ENCODE measurements at regions not wholly inside any gene's neighbourhood (a gene's known extent, or its start where the extent isn't known, plus 50 kb on each side); places are given as distances from the start of the nearest gene placed in this dataset.

DNA sequence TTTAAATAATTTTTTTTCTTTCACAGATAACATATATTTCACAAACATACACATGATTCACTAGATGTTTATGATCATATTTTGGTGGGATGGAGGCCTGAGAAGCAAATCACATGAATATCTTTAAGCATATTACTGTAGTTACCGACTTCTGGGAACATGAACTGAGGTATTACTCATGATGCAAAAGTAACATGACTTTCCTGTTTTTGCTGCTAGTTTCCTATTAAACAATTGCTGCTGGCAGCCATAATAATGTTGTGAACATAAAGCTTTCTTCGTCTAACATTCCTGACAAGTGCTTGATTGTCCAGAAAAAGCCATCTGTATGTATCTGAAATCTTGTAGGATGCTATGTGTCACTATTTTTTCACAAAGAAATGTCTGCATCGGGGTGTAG is 145.4 kb downstream of the MTX2 start:
- TF ChIP-seq, protein P1, sequence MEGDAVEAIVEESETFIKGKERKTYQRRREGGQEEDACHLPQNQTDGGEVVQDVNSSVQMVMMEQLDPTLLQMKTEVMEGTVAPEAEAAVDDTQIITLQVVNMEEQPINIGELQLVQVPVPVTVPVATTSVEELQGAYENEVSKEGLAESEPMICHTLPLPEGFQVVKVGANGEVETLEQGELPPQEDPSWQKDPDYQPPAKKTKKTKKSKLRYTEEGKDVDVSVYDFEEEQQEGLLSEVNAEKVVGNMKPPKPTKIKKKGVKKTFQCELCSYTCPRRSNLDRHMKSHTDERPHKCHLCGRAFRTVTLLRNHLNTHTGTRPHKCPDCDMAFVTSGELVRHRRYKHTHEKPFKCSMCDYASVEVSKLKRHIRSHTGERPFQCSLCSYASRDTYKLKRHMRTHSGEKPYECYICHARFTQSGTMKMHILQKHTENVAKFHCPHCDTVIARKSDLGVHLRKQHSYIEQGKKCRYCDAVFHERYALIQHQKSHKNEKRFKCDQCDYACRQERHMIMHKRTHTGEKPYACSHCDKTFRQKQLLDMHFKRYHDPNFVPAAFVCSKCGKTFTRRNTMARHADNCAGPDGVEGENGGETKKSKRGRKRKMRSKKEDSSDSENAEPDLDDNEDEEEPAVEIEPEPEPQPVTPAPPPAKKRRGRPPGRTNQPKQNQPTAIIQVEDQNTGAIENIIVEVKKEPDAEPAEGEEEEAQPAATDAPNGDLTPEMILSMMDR (conservative IDR thresholded peaks at IDR 0.05; ENCODE audit: low read depth, low read length): no peak
- no peak for DNase-seq (ENCODE audit: low read depth)

DNA sequence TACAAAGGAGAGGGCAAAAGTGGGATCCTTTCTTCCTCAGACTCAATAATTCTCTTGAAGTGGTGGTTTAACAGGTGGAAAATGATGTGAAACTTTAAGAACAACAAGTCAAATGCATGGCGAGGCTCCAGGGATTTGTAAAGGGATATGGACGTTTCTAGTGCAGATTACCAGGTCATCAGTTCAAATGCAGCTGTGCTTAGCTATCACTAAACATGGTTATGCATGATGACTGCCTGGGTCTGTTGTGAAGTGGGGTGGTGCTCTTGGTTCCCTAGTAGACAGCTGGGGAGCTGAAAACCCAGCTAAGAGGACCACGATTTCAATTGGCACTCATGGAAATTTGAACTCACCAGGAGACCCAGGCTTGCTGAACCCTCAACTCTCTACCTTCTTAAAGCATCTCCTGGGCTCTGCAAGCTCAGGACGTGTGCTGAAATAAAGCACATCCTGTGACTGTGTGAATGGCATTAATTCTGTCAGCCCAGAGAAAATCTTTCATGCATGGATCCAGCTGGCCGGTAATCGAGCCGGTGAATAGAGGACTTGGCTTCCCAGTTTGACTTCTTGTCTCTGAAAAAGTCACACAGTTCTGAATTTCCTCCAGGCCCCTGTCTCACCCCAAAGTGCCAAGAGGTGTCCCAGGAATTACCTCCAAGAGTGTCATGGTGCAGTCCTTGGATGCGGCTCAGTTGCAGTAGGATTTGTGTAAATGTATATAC is 146.1 kb downstream of the MTX2 start:
- DNase-seq (ENCODE audit: low read depth): no peak
- TF ChIP-seq, protein P1 (conservative IDR thresholded peaks at IDR 0.05; ENCODE audit: low read depth, low read length): no peak
- H3K4me3 ChIP-seq (ENCODE audit: low read depth, low read length): no peak overlapping the region

More for the DNA sequence above, 145.4 kb downstream of the MTX2 start:
- H3K4me3 ChIP-seq (ENCODE audit: low read depth, low read length): no peak overlapping the region

DNA sequence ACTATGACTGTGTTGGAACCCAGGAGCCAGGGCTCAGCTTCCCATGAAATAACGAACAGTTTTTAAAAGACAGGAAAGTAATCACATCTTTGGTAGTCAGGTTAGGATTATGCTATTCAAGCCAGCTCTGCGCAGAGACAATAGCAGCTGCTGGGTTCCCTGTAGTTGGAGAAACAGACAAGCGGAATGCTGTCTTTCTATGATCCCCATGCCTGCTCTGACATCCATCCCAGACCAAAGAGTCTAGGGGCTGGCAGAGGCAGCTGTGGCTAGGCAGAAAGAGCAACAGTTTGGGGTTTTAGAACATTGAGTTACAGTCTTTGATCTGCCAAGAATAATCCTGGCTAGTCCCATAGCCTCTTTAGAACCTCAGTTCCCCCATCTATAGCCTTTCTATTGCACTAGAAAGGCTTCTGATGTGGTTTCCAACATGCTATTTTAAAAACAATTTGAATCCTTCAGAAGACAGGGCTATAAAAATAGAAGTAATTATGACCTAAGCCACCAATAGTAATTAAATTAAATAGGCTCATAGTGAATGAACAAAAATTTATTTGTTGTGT is 146.8 kb downstream of the MTX2 start:
- TF ChIP-seq, protein P1 (conservative IDR thresholded peaks at IDR 0.05; ENCODE audit: low read depth, low read length): no peak
- DNase-seq (ENCODE audit: low read depth): no peak
- H3K4me3 ChIP-seq (ENCODE audit: low read depth, low read length): no peak overlapping the region

DNA sequence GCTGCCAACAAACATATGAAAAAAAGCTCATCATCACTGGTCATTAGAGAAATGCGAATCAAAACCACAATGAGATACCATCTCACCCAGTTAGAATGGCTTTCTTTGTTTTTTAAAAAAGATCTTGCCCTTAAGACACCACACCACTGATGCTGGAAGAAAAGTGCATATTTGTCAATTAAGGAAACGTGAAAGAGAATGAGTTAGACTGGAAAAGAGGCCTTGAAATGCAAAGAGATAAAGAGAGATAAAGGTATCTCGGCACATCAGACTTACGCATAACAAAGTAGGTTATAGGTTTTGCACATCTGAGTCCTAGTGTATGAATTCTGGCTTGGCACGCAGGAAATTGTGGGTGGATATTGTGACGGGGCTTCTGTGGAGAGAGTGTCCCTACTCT is 149.5 kb downstream of the MTX2 start:
- H3K4me3 ChIP-seq (ENCODE audit: low read depth, low read length): no peak overlapping the region
- DNase-seq (ENCODE audit: low read depth): no peak
- TF ChIP-seq, protein P1 (conservative IDR thresholded peaks at IDR 0.05; ENCODE audit: low read depth, low read length): no peak

DNA sequence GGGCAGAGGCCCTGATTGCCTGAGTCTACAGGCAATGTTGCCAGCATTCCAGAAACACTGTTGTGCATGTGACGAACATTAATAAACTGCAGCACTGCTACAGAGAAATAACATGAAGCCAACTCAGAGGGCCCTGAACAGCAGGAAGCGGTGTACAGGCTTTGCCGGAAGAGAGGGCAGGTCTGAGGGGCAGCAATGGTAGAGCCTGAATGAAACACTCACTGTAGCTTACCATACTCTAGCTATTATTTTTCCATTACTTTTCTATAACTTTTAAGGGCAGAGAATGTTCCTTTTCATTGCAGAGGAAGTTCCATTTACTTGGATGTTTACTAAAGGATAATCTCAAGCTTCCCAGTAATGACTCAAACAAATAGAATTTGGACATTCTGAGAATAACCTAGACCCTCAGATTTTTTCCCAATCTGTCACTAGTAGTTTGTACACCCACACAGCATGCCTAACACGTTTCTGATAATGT is 150.4 kb downstream of the MTX2 start:
- TF ChIP-seq, protein P1 (conservative IDR thresholded peaks at IDR 0.05; ENCODE audit: low read depth, low read length): no peak
- no peak overlapping the region for H3K4me3 ChIP-seq (ENCODE audit: low read depth, low read length)
- DNase-seq (ENCODE audit: low read depth): peak; percentile 47

DNA sequence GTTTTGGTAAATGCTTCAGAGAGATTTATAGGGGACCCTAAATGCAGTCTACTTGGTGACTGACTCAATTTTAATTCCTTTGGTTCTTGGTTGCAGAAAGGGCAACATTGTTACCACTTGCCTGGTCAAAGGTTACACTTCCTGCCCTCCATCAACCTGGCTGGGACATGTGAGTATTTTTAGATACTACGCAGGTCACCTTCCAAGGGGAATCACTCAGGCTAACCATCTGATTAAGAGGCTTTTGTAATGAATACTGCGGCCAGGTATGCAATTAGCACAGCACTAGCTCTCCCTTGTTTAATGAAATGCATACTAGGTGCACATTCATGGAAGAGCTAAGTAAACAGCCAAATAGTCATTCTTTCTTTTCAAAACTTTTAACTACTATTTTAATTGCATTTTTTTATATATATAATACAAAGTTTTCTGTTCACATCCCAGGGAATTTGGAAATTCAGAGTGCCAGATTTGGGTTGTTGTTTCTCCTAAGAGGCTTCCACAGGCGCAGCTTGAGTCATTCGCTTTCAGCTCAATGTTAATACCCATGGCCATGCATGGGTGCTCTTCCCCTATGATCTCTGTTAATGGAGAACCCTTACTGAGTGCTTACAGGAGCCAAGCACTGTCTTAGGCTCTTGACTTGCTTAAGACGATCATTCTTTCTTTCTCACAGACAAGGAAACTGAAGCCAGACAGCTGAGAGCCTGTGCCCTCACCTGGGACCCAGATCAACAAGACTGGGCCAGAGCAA is 152.2 kb downstream of the MTX2 start:
- H3K4me3 ChIP-seq (ENCODE audit: low read depth, low read length): no peak overlapping the region
- peak; percentile 89 for DNase-seq (ENCODE audit: low read depth)
- TF ChIP-seq, protein P1 (conservative IDR thresholded peaks at IDR 0.05; ENCODE audit: low read depth, low read length): no peak

Measured in epithelial cell of proximal tubule (primary cell).